Choroid plexus epithelial cell (primary cell): ENCODE measurements at regions not wholly inside any gene's neighbourhood (a gene's known extent, or its start where the extent isn't known, plus 50 kb on each side); places are given as distances from the start of the nearest gene placed in this dataset.

Experiments used
- DNase-seq: peaks from one replicate; pipeline ENCODE4 v3.0.0-alpha.2; 2010; ENCODE audit warnings: low read depth
- H3K4me3 ChIP-seq: 2 replicates; pipeline ENCODE4 v1.5.1; 2011; ENCODE audit warnings: low read depth, mild to moderate bottlenecking, control low read depth, low read length, moderate library complexity
- TF ChIP-seq, protein P1 (sequence below): conservative IDR thresholded peaks from 2 replicates; pipeline ENCODE4 v1.5.1; 2011; ENCODE audit warnings: low read depth, mild to moderate bottlenecking, control low read depth, inconsistent platforms, low read length, moderate library complexity

DNA sequence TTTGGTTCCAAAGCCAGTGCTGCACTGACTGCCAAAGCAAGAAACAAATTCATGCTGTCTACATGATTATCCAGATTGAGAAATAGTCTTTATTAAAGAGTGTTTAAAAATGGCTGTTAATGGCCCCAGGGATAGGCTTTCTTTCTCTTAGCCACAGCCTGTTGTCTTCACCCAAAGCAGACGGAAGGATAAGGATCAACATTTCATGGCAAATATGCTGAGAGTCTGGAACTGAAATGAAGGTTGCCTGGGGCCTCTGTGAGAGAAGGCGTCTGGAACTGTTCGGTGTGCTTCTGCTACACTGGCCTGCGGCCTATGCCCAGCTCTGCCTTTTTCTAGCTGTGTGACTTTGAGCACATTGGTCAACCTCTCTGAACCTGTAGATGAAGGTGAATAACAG lies 373.0 kb upstream of the ZFP64 start:
- no peak for DNase-seq
- TF ChIP-seq, protein P1, sequence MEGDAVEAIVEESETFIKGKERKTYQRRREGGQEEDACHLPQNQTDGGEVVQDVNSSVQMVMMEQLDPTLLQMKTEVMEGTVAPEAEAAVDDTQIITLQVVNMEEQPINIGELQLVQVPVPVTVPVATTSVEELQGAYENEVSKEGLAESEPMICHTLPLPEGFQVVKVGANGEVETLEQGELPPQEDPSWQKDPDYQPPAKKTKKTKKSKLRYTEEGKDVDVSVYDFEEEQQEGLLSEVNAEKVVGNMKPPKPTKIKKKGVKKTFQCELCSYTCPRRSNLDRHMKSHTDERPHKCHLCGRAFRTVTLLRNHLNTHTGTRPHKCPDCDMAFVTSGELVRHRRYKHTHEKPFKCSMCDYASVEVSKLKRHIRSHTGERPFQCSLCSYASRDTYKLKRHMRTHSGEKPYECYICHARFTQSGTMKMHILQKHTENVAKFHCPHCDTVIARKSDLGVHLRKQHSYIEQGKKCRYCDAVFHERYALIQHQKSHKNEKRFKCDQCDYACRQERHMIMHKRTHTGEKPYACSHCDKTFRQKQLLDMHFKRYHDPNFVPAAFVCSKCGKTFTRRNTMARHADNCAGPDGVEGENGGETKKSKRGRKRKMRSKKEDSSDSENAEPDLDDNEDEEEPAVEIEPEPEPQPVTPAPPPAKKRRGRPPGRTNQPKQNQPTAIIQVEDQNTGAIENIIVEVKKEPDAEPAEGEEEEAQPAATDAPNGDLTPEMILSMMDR: no peak
- H3K4me3 ChIP-seq: no peak overlapping the region

DNA sequence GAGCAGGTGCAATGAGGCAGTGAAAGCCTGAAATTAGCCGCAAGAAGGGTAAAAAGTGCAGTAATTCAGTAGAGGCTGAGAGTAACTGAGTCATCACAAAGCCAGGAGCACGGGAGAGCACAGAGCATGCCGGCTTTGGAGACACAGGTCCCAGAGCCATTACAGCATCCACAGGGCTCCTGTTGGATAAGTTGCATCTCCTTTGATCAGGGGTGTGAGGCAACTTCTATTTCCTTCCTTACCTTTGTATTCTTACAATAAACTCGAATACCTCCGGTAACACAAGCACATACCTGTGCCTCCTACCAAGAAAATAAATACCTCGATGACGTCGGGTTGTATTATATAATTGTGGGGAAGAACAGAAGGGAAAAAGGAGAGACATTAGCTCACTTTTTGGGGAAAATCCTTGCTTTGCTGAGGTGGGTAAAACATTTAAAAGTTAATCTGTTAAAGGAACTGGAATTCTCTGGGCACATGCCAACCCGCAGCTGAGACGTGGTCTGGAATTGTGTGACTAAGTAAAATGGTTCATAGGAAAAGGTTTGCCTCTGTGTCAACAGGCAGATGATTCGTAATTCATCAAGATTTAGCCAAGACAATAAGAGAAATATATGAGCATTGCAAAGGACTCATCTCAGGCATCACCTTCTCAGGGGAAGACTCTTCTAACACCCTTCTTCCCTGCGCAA lies 360.7 kb upstream of the ZFP64 start:
- TF ChIP-seq, protein P1: no peak
- peak; percentile 2 for DNase-seq

DNA sequence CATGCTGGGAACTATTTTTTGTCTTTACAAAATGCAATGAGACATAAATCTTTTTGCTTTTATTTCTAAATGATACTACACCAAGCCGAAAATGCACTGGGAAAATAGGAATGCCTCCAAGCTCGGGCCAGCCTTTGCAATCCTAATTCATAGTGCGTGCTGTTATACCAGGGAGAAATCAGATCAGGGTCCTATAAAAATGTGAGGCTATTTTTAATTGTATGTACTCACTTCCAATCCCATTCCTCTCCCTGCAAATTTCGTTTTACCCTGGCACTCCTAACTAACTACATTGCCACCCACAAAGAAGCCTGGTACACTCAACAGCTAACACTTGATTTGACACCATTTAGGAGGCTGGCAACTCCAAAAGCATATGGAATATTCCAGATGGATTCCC lies 350.6 kb upstream of the ZFP64 start:
- DNase-seq: no peak
- TF ChIP-seq, protein P1: no peak
- no peak overlapping the region for H3K4me3 ChIP-seq

More for the DNA sequence above, 360.7 kb upstream of the ZFP64 start:
- H3K4me3 ChIP-seq: no peak overlapping the region

DNA sequence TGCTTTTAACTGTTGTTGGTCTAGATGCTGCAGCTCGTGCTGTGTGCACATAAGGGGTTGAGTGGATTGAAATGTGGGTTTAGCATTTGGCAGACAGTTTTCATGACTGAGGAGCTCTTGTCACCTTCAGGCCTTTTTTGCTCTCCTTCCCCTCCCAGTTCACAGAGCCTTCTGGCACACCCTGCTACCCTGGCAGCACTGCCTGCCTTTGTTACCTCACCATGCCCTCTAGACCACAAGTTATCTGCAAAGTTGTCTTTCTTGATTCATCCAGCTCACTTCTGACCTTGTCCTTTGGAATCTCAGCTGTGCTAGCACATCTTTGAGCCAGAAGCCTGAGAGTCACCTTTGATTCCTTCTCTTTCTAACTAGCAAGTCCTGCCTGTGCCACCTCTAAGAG lies 348.9 kb upstream of the ZFP64 start:
- TF ChIP-seq, protein P1: no peak
- H3K4me3 ChIP-seq: no peak overlapping the region
- no peak for DNase-seq

DNA sequence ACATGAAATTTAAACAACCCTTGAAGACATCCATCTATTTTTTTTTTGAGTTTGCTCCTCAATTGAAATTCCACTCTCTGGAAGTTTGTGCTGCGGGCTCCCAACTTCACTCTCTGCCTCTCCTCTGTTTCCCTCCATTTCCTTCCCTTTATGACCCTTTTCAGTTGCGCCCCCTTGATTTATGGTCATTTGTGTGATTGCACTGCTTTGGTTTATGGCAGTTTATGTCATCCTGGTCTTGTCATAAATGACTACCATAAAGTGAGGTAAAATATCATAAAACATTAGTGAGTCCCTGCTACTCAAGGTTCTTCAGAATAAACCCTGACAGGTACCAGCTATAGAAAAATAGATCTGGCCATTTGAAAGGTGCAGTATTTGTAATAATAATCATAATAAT lies 348.3 kb upstream of the ZFP64 start:
- TF ChIP-seq, protein P1: no peak
- H3K4me3 ChIP-seq: no peak overlapping the region
- no peak for DNase-seq

DNA sequence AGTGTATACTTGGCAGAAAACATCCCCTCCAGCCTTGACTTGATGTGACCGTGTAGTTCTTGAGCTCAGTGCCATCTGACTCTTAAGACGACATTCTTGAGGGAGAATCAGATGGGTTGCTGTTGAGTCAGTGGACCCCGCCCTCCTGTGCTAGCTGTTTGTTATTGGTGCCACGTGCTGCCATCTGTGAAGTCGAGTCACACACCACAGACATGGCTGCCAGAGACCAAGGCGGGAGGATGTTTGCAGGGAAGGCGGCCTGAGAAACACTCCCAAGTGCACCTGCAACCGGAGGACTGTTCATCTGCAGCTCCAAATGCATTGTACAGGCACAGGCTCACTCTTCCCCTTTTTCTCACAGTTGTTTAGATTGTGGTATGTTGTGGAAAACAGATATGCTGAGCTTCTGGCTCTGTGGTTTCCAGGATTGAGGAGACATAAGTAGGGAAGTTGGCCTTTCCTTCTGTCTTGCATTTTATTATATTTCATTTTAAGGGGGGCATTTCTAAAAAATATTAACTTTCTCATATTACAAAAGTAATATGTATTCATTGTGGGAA lies 345.3 kb upstream of the ZFP64 start:
- TF ChIP-seq, protein P1: no peak
- no peak overlapping the region for H3K4me3 ChIP-seq
- no peak for DNase-seq

DNA sequence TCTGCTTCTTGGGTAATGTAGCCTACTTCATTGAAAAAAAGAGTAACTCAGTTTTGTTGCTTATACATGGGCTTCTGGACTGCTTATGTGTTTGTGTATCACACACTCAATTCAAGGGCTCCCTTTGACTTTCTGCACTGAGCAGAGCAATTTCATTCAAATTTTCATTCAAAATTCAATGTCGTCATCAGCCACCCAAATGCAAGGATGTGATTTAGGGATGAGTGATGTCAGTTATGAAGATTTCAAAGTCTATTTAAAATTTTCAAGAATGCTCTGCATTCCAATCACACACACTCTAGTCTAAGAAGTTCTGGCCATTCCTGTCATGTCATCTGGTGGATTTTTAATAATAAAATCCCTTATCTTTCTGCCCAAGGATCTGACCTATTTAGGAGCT lies 344.5 kb upstream of the ZFP64 start:
- DNase-seq: no peak
- TF ChIP-seq, protein P1: no peak
- no peak overlapping the region for H3K4me3 ChIP-seq
